GM08714 (cell line): ENCODE measurements at regions not wholly inside any gene's neighbourhood (a gene's known extent, or its start where the extent isn't known, plus 50 kb on each side); places are given as distances from the start of the nearest gene placed in this dataset.

Source experiments
- H3K4me3 ChIP-seq: fragments of 200-500 bp; sonication (Bioruptor generic); 2 replicates; pipeline ENCODE4 v1.5.1; 2014; ENCODE audit warnings: mild to moderate bottlenecking, low read length, inconsistent platforms
- ZNF274 ChIP-seq: IDR thresholded peaks from 2 replicates; pipeline ENCODE4 v1.6.1; 2012; ENCODE audit warnings: mild to moderate bottlenecking, low read depth, low read length

- H3K4me3 ChIP-seq: no peak overlapping the region
- no peak for TF ChIP-seq ZNF274
These were observed 51.5 kb upstream of the ZBED5 start for GRCh38 chr11:10909141-10909883.

GRCh38 chr11:10908215-10908951 lies 50.5 kb upstream of the ZBED5 start:
- no peak overlapping the region for H3K4me3 ChIP-seq
- no peak for TF ChIP-seq ZNF274
